Uterus (tissue), 2 donors: ENCODE measurements at regions not wholly inside any gene's neighbourhood (a gene's known extent, or its start where the extent isn't known, plus 50 kb on each side); places are given as distances from the start of the nearest gene placed in this dataset.

Experiments used
- POLR2A ChIP-seq, 2 donors: fragments of 450-650 bp; IDR thresholded peaks; one replicate each; pipeline ENCODE4 v1.6.1; 2016; ENCODE audit warnings: antibody characterized with exemption in 2 of 2, mild to moderate bottlenecking in 1 of 2, moderate library complexity in 1 of 2
- TF ChIP-seq, protein P1 (sequence below), 4 experiments: fragments of 200-600 bp in 2 of 4; fragments of 450-650 bp in 2 of 4; sonication (generic) in 2 of 4; IDR thresholded peaks; one replicate each; pipeline ENCODE4 v1.5.1; 2016 to 2019; ENCODE audit warnings: antibody characterized with exemption in 4 of 4, mild to moderate bottlenecking in 2 of 4, moderate library complexity in 1 of 4

DNA sequence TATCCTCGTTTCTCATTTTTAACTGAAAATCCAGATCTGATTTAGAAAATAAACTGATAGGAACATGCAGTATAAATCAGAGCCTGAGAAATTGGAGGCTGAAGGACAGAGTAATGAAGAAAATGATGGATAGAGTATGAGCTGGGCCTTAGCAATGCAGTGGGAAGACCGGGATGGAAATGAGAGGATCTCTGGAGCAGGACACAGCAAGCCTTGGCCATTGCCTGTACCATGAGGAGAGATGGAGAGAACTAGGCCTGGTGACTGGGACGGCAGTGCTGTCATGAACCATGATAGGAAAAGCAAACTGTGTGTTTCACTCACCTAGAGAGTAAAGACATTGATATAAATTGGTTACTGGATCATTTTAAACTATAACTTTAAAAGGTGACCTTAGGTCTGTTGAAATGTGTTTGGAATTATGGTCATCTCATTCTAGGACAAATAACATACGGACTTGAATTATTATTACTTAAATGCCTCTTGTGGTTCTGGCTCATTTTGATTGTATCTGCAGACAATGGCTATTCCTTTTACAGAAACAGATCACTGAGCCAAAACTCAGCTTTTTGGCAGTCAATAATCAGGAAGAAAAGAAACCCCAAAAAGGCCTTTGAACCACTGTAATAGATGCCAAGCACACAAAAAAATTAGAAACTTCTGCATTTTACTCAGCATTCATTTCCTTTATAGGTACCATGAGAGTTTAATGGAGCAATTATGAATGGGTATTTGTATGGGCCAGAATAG is 251.9 kb upstream of the PRKD1 start:
- TF ChIP-seq, protein P1, sequence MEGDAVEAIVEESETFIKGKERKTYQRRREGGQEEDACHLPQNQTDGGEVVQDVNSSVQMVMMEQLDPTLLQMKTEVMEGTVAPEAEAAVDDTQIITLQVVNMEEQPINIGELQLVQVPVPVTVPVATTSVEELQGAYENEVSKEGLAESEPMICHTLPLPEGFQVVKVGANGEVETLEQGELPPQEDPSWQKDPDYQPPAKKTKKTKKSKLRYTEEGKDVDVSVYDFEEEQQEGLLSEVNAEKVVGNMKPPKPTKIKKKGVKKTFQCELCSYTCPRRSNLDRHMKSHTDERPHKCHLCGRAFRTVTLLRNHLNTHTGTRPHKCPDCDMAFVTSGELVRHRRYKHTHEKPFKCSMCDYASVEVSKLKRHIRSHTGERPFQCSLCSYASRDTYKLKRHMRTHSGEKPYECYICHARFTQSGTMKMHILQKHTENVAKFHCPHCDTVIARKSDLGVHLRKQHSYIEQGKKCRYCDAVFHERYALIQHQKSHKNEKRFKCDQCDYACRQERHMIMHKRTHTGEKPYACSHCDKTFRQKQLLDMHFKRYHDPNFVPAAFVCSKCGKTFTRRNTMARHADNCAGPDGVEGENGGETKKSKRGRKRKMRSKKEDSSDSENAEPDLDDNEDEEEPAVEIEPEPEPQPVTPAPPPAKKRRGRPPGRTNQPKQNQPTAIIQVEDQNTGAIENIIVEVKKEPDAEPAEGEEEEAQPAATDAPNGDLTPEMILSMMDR (IDR thresholded peaks at IDR 0.05), result no peak
- TF ChIP-seq POLR2A (IDR thresholded peaks at IDR 0.05), result no peak
